Spleen (tissue), 7 donors: ENCODE measurements at regions not wholly inside any gene's neighbourhood (a gene's known extent, or its start where the extent isn't known, plus 50 kb on each side); places are given as distances from the start of the nearest gene placed in this dataset.

ENCODE experiments used
- CTCF ChIP-seq, 11 experiments: fragments of 200-600 bp in 7 of 11; fragments of 450-650 bp in 4 of 11; sonication (generic) in 4 of 11; IDR thresholded peaks in 8 of 11; conservative IDR thresholded peaks in 3 of 11; 1 replicate in 7 of 11; 2 replicates in 4 of 11; pipeline versions ENCODE4 v1.4.0 to v1.8.0; 2016 to 2021; ENCODE audit warnings: antibody characterized with exemption in 11 of 11, inconsistent platforms in 4 of 11, mild to moderate bottlenecking in 1 of 11
- POLR2A ChIP-seq, 3 donors: fragments of 450-650 bp; IDR thresholded peaks; one replicate each; pipeline ENCODE4 v1.5.1; 2017; ENCODE audit warnings: antibody characterized with exemption in 3 of 3, mild to moderate bottlenecking in 1 of 3
- donor health status: DM: no; HTN: no; CAD: no; lungs with moderate emphysema.
- donor health status: DM: no; HTN: no; CAD: no.
- donor health status: DM: no; HTN: no; CAD: no.

- no peak for TF ChIP-seq CTCF (IDR thresholded peaks at IDR 0.05 in 8 of 11, conservative IDR thresholded peaks at IDR 0.05 in 3 of 11)
- no peak for TF ChIP-seq POLR2A (IDR thresholded peaks at IDR 0.05)
Observed at GRCh38 chr20:54284928-54285704, 77.2 kb downstream of the PFDN4 start.
